ENCODE measurements at regions not wholly inside any gene's neighbourhood (a gene's known extent, or its start where the extent isn't known, plus 50 kb on each side); places are given as distances from the start of the nearest gene placed in this dataset.

DNA sequence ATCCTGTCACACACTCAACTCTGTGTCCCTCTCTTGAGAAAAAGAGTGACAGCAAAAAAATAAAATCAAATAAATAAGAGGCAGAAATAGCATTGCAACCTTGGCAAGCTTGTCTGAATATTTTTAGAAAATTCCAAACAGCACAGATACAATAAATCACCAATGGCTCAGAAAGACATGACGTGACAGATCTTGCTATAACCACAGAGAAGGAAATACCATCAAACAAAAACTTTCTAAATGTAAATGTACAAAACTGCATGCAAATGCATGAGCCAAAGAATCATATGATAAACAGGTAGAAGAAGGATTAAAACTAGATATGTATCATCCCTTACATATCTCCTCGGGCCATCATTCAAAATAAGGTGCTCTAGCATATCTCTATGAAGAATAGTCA is 549.2 kb upstream of the NOX3 start:
- no peak for TF ChIP-seq CREB1 (CRISPR knock-in tag; IDR thresholded peaks at IDR 0.05; ENCODE audit: low read depth)
- no peak for TF ChIP-seq EZH2phosphoT487 (IDR thresholded peaks at IDR 0.05; ENCODE audit: unreplicated experiment)
- TF ChIP-seq, protein P1, sequence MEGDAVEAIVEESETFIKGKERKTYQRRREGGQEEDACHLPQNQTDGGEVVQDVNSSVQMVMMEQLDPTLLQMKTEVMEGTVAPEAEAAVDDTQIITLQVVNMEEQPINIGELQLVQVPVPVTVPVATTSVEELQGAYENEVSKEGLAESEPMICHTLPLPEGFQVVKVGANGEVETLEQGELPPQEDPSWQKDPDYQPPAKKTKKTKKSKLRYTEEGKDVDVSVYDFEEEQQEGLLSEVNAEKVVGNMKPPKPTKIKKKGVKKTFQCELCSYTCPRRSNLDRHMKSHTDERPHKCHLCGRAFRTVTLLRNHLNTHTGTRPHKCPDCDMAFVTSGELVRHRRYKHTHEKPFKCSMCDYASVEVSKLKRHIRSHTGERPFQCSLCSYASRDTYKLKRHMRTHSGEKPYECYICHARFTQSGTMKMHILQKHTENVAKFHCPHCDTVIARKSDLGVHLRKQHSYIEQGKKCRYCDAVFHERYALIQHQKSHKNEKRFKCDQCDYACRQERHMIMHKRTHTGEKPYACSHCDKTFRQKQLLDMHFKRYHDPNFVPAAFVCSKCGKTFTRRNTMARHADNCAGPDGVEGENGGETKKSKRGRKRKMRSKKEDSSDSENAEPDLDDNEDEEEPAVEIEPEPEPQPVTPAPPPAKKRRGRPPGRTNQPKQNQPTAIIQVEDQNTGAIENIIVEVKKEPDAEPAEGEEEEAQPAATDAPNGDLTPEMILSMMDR (conservative IDR thresholded peaks at IDR 0.05; ENCODE audit: low read depth in 2 of 2), result no peak

All from GM23338 (cell line).